SK-N-SH treated with all-trans-retinoic acid at 6 μM for 48 hours (cell line): ENCODE measurements at regions not wholly inside any gene's neighbourhood (a gene's known extent, or its start where the extent isn't known, plus 50 kb on each side); places are given as distances from the start of the nearest gene placed in this dataset.

Experiments
- ARNTL ChIP-seq: fragments of 450-650 bp; formaldehyde crosslinking; IDR thresholded peaks from 2 replicates; pipeline ENCODE4 v1.5.0; 2020; ENCODE audit warnings: low read depth, mild to moderate bottlenecking, moderate library complexity, borderline replicate concordance
- ESRRG ChIP-seq: fragments of 250-450 bp; sonication (Bioruptor Pico); IDR thresholded peaks from 2 replicates; pipeline ENCODE4 v1.6.1; 2021; ENCODE audit warnings: mild to moderate bottlenecking
- PATZ1 ChIP-seq: fragments of 250-450 bp; sonication (Bioruptor Pico); IDR thresholded peaks from 2 replicates; pipeline ENCODE4 v1.8.0; 2020; ENCODE audit warnings: mild to moderate bottlenecking, moderate library complexity, borderline replicate concordance
- RARB ChIP-seq: fragments of 250-450 bp; sonication (Bioruptor Pico); IDR thresholded peaks from 2 replicates; pipeline ENCODE4 v1.8.0; 2021; ENCODE audit warnings: mild to moderate bottlenecking, moderate library complexity
- TCF4 ChIP-seq: fragments of 250-450 bp; sonication (Bioruptor Pico); IDR thresholded peaks from 2 replicates; pipeline ENCODE4 v1.8.0; 2021; ENCODE audit warnings: mild to moderate bottlenecking, moderate library complexity, borderline replicate concordance
- TOX ChIP-seq: fragments of 250-450 bp; sonication (Bioruptor Pico); IDR thresholded peaks from 2 replicates; pipeline ENCODE4 v1.8.0; 2021; ENCODE audit warnings: mild to moderate bottlenecking, moderate library complexity, borderline replicate concordance
- ZFP3 ChIP-seq: fragments of 250-450 bp; sonication (Bioruptor Pico); IDR thresholded peaks from 2 replicates; pipeline ENCODE4 v1.5.0; 2020; ENCODE audit warnings: mild to moderate bottlenecking, moderate library complexity
- ZFP30 ChIP-seq: fragments of 450-650 bp; formaldehyde crosslinking; IDR thresholded peaks from 2 replicates; pipeline ENCODE4 v1.5.0; 2022; ENCODE audit warnings: mild to moderate bottlenecking, moderate library complexity

GRCh38 chr15:26134152-26134551 lies 271.0 kb upstream of the ATP10A start:
- no peak for TF ChIP-seq PATZ1 (CRISPR knock-in tag)
- TF ChIP-seq ZFP30 (CRISPR knock-in tag) = no peak
- TF ChIP-seq TCF4 (CRISPR knock-in tag) = no peak
- no peak for TF ChIP-seq ARNTL (CRISPR knock-in tag)
- TF ChIP-seq ESRRG = no peak
- TF ChIP-seq TOX (CRISPR knock-in tag) = no peak
- no peak for TF ChIP-seq ZFP3
- no peak for TF ChIP-seq RARB (CRISPR knock-in tag)
